Right lobe of liver (tissue), 6 donors: ENCODE measurements at regions not wholly inside any gene's neighbourhood (a gene's known extent, or its start where the extent isn't known, plus 50 kb on each side); places are given as distances from the start of the nearest gene placed in this dataset.

Experiments
- ATAC-seq, 4 donors: fragments of 200-7000 bp; cut with Tn5 transposase; one replicate each; pipeline ENCODE4 v1.9.1; 2020; ENCODE audit warnings: mild to moderate bottlenecking in 4 of 4, moderate library complexity in 4 of 4
- DNase-seq, 3 donors: peaks; one replicate each; pipeline ENCODE4 v3.0.0-alpha.2; 2020
- H3K27ac ChIP-seq, 3 donors: fragments of 200-600 bp; one replicate each; pipeline ENCODE4 v1.8.0; 2022
- H3K27me3 ChIP-seq, 2 donors: fragments of 200-600 bp; one replicate each; pipeline ENCODE4 v1.8.0; 2022
- H3K36me3 ChIP-seq, 4 donors: fragments of 200-600 bp; sonication (generic) in 1 of 4; one replicate each; pipeline versions ENCODE4 v1.5.1 to v1.8.0; 2017 to 2022; ENCODE audit warnings: control low read depth in 1 of 4
- H3K4me1 ChIP-seq, 4 donors: fragments of 200-600 bp; sonication (generic) in 1 of 4; one replicate each; pipeline versions ENCODE4 v1.5.1 to v1.8.0; 2017 to 2022; ENCODE audit warnings: control low read depth in 1 of 4
- H3K4me3 ChIP-seq, 3 donors: fragments of 200-600 bp; one replicate each; pipeline ENCODE4 v1.8.0; 2022
- H3K9me3 ChIP-seq, 4 donors: fragments of 200-600 bp; sonication (generic) in 1 of 4; one replicate each; pipeline versions ENCODE4 v1.5.1 to v1.8.0; 2017 to 2022; ENCODE audit warnings: control low read depth in 1 of 4
- POLR2A ChIP-seq: fragments of 450-650 bp; IDR thresholded peaks from one replicate; pipeline ENCODE4 v1.6.1; 2017; ENCODE audit warnings: antibody characterized with exemption, mild to moderate bottlenecking
- WGBS: methylation state at CpG from one replicate; pipeline ENCODE4 v1.1.6; 2018; ENCODE audit warnings: low coverage, low lambda C conversion rate; ENCODE audit not compliant: insufficient coverage; ENCODE audit errors: missing lambda C conversion rate; 5-methylcytosine and 5-hydroxymethylcytosine counted together
- intact Hi-C, 2 donors: fragments of 100-400 bp; cut with DNase I; formaldehyde crosslinking; loops; one replicate each; pipeline versions ENCODE4 v1.11.2 to v1.14.1; 2022
- microRNA-seq, 2 donors: library from miRNA; unstranded; fragments of <30 nt; microRNA quantifications; one replicate each; pipeline ENCODE4, GENCODE V29; 2019 to 2020
- small RNA-seq, 2 experiments: library from RNA; depleted of rRNA; stranded (forward); fragments of <200 nt; gene quantifications; one replicate each; pipeline ENCODE3, GENCODE V24; 2016
- TF ChIP-seq, protein P1 (sequence below), 4 donors: fragments of 200-600 bp in 3 of 4; fragments of 450-650 bp in 1 of 4; IDR thresholded peaks; one replicate each; pipeline versions ENCODE4 v1.5.1 to v1.8.0; 2016 to 2022; ENCODE audit warnings: antibody characterized with exemption in 4 of 4, mild to moderate bottlenecking in 2 of 4
- donor health status: DM: no; HTN: yes; CAD: no.
- donor health status: DM: no; HTN: no; CAD: no.
- donor health status: DM: no; HTN: no; CAD: no.
- donor health status: DM: no; HTN: yes; CAD: no.
- donor health status: DM: no; HTN: yes; CAD: no.

DNA sequence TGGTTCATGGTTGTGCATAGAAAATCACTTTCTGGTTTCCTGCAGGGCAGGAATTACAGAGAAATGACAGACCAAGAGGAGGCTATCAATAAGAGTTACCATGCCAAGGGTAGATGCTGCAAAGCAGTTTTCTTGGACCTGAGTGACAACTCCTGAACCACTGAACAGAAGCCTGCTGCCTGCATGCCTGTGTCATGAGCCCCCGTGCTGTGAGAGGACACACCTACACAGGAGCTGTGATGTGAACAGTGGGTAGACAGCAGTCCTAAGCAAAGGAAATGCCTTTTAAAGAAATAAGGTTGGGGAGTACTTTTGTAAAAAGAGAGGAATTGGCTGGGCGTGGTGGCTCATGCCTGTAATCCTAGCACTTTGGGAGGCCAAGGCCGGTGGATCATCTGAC is 54.2 kb upstream of the CREB1 start:
- Histone ChIP-seq H3K27ac (no peak overlapping the region), H3K4me3 (no peak overlapping the region), H3K4me1 (peaks cover 0 to 4% (median 0%) of the 10 kb centered on the region in 4 donors), H3K27me3 (no peaks in the 10 kb centered on the region), H3K36me3 (no peaks in the 10 kb centered on the region), H3K9me3 (no peaks in the 10 kb centered on the region)
- ATAC-seq (no peak), DNase-seq (no peak)
- WGBS, result 60% methylated on average over 3 of the region's 3 CpGs
- TF ChIP-seq POLR2A, result no peak
- TF ChIP-seq, protein P1, sequence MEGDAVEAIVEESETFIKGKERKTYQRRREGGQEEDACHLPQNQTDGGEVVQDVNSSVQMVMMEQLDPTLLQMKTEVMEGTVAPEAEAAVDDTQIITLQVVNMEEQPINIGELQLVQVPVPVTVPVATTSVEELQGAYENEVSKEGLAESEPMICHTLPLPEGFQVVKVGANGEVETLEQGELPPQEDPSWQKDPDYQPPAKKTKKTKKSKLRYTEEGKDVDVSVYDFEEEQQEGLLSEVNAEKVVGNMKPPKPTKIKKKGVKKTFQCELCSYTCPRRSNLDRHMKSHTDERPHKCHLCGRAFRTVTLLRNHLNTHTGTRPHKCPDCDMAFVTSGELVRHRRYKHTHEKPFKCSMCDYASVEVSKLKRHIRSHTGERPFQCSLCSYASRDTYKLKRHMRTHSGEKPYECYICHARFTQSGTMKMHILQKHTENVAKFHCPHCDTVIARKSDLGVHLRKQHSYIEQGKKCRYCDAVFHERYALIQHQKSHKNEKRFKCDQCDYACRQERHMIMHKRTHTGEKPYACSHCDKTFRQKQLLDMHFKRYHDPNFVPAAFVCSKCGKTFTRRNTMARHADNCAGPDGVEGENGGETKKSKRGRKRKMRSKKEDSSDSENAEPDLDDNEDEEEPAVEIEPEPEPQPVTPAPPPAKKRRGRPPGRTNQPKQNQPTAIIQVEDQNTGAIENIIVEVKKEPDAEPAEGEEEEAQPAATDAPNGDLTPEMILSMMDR (IDR thresholded peaks at IDR 0.05), result no peak
- intact Hi-C loops, result loop anchor here (10.0 kb wide), 2 partner anchors 671 to 681 kb away; no protein-coding TSS in a partner anchor

DNA sequence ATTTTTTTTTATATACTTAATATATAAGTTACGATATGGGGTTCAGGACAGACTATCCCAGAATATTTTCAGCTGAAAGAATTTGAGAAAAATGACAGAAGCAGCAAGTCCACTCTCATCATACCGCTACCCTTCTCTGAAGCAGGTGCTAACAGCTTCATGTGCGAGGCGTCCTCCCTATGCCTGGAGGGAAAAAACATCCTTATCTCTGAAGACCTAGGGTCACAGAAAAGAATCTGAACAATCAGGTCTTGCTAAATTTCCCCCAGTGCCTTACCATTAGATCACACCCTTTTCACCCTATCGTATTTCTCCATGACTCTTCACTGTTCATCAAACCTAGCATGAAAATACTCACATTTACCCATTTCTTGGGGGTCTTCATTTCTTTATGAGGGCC is 51.9 kb upstream of the CREB1 start:
- intact Hi-C loops, result loop anchor here (10.0 kb wide), 2 partner anchors 673 to 683 kb away; no protein-coding TSS in a partner anchor
- TF ChIP-seq, protein P1 (IDR thresholded peaks at IDR 0.05), result no peak
- TF ChIP-seq POLR2A, result no peak
- H3K4me1 ChIP-seq, result peaks cover 0 to 4% (median 0%) of the 10 kb centered on the region in 4 donors
- DNase-seq, result no peak
- H3K36me3 ChIP-seq, result no peaks in the 10 kb centered on the region
- H3K27ac ChIP-seq, result no peak overlapping the region
- 88% methylated on average over 5 of the region's 5 CpGs for whole genome bisulfite sequencing
- H3K4me3 ChIP-seq, result no peak overlapping the region
- H3K9me3 ChIP-seq, result no peaks in the 10 kb centered on the region
- H3K27me3 ChIP-seq, result no peaks in the 10 kb centered on the region
- ATAC-seq, result no peak

DNA sequence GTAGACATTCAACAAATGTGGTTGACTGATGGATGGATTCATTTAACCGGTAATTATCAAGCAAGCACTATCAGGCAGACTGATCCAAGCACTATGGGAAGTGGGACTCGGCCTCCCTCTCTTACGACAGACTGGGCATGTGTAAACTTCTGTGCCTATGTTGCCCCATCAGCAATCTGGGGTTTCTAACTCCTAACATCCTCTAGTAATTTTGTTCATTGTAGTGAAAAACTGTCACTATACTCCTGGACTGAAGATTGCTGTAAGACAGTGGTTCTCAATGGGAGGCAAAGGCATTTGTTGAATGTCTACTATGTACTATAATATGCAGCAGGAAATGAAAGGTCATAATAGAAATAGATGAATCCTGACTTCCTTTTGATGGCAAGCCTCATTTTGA is 51.2 kb upstream of the CREB1 start:
- TF ChIP-seq, protein P1 (IDR thresholded peaks at IDR 0.05), result no peak
- no peak for TF ChIP-seq POLR2A
- Histone ChIP-seq H3K27me3 (no peaks in the 10 kb centered on the region), H3K4me1 (no peaks in the 10 kb centered on the region), H3K4me3 (no peak overlapping the region), H3K36me3 (no peaks in the 10 kb centered on the region), H3K9me3 (no peaks in the 10 kb centered on the region), H3K27ac (no peak overlapping the region)
- ATAC-seq (peak; percentile 40 to 54 (median 44)), DNase-seq (no peak)
- intact Hi-C loops, result loop anchor here (10.0 kb wide), 2 partner anchors 674 to 684 kb away; no protein-coding TSS in a partner anchor
- WGBS, result 80% methylated on average over 3 of the region's 3 CpGs

DNA sequence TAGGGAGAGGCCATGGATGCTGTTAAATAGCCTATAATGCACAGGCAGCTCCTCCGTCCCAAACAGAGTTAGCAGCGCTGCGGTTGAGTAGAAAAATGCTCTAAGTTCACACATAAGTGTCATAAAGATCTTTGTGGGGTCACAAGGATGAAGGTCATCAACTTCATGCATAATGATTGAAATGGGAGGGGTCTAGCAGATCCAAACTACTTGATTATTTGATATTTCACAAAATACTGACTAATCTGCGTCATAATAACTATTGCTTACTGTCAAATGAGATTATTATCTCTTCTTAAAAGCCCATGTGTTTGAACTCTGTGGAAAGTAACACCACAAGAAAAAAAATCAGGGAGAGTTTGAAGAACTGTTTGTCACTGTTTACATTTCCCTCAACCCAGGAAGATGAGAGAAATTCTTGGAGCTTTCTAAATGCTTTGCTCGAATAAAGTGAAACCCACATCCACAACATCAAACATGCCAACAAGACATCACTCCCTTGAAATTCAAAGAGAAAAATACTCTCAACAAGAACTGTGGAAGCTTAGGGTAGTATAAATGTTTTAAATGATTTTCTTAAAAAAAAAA is 50.5 kb upstream of the CREB1 start:
- no peak overlapping the region for H3K4me3 ChIP-seq
- no peaks in the 10 kb centered on the region for H3K9me3 ChIP-seq
- no peaks in the 10 kb centered on the region for H3K4me1 ChIP-seq
- intact Hi-C loops, result loop anchor here (10.0 kb wide), 2 partner anchors 674 to 684 kb away; no protein-coding TSS in a partner anchor
- H3K36me3 ChIP-seq, result no peaks in the 10 kb centered on the region
- TF ChIP-seq POLR2A, result no peak
- TF ChIP-seq, protein P1 (IDR thresholded peaks at IDR 0.05), result no peak
- no peak for DNase-seq
- H3K27me3 ChIP-seq, result no peaks in the 10 kb centered on the region
- no peak for ATAC-seq
- H3K27ac ChIP-seq, result no peak overlapping the region
- WGBS, result 81% methylated on average over 4 of the region's 5 CpGs

Small RNA genes in the stretch of these regions (microRNA-seq; reads per million reads assigned to microRNA genes)
- gene MIR1302-4, result 0 reads per million in 2 donors

Small RNA genes in the stretch of these regions (small RNA-seq; reads per million reads assigned to genes)
- gene MIR1302-4, result 0 reads per million in 2 experiments
